AML-193 (cell line): ENCODE measurements at regions not wholly inside any gene's neighbourhood (a gene's known extent, or its start where the extent isn't known, plus 50 kb on each side); places are given as distances from the start of the nearest gene placed in this dataset.

ENCODE experiments used
- DNase-seq, 2 experiments: peaks; one replicate each; lab custom pipeline; 2025; lab: John Stamatoyannopoulos, UW

DNA sequence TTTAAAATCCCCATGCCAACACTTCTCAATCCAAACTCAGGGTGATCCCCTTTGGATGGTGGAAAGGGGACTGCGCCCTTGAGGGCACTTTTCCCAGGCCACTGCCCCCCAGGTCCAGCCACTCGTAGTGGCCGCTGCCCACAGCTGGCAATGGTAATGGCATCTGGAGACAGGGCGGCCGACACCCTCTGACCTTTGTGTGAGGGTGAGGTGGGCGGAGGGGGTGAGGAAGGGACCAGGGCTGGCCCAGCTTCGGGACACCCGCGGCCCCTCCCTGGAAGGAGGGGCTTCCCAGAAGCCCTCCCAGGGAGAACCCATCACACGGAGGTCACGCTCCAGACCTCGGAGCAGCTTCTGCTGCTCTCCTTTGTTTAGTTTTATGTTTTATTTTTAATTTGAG lies 289.7 kb downstream of the FOXL1 start:
- DNase-seq = no peak

DNA sequence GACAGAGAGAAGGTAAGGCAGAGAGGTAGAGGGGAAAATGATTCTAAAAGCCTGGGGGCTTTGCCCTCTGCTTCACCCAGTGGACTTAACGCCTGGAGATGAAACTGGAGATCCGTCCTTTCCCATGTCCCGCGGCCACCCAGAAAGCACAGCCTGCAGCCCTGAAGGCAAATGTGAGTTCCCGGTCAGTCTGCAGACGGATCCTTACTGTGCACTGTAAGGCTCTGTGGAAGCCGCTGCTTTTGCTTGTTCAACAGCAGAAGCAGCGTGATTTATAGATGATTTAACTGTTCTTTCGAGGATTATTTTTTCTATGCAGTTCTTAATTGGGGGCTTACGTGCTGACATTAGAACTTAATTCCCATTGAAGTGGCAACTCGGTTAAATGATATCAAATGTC lies 290.4 kb downstream of the FOXL1 start:
- DNase-seq = no peak

- DNase-seq = no peak
Measured at GRCh38 chr16:86869288-86870022, 291.1 kb downstream of the FOXL1 start.

DNA sequence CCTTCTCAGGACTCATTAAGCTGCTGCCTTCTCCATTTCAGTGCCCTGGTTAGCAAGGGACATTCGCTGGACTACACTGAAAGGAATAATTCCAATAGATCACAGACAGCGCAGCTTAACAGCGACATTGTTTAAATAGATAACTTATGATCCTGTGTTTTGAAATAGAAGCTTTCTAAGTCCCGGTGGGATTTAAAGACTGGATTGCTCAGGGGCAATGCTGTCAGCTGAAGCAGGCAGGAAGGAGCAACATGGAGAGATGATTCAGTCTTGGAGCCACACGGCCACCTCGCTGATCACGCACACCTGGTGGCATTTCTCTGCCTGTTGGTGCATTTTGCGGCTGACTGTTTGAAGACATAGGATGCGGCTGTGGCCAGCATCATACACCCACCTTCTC lies 292.0 kb downstream of the FOXL1 start:
- no peak for DNase-seq

DNA sequence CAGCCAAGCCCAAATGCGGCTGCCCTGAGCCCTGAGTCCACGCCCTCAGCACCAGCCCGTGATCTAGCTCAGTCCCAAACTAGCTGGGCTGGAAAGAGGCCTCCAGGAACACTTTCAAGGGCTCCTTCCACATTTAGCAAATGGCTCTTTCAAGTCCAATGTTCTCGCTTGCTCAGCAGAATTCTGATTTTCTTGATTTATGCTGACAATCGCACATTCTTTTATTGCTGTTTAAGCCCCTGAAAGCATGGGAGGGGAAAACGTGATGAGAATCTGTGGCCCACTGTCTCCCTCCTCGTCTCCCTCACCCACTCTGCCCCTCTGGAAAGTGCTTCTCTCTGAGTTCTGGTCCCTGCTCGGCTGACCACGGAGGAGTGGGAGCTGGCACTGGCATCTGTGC lies 293.8 kb downstream of the FOXL1 start:
- no peak for DNase-seq

DNA sequence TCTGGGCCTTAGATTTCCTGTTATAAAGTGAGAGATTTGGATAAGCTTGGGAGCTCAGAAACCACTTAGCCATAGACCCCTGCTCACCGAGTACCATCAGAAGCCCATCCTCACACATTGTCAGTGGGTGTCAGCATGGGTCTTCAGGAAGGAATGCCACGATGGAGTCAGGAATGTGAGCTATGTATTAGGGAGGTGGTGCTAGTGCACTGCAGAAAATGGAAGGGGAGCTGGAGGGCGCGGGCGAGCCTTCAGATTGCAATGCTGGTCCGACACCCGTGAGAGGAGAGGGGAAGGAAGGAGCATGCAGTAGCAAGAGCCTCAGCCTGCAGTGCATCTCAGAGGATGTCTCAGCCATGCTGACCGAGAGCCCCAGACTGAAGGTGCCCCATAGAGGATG lies 294.5 kb downstream of the FOXL1 start:
- DNase-seq = no peak

GRCh38 chr16:86874141-86874540 lies 295.8 kb downstream of the FOXL1 start:
- peak in 1 of 2 experiments; percentile 1 for DNase-seq

GRCh38 chr16:86876499-86876898 lies 298.1 kb downstream of the FOXL1 start:
- no peak for DNase-seq

DNA sequence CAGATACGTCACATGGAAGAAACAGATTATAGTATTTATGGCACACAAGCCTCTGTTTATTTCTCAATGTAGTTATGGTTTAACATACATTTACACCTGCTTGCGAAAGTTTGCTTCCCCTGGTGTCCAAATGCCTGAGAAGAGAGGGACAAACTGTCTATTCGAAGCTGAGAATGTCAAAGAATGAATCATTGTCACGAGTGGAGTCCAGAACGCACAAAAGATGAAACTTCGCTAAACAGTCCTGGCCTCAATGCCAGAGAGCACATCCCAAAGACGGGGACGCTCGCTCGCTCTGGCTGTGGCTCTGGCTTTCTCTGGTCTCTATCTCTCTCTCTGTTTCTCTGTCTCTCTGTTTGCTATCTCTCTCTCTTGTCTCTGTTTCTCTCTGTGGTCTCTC lies 298.8 kb downstream of the FOXL1 start:
- DNase-seq = no peak

DNA sequence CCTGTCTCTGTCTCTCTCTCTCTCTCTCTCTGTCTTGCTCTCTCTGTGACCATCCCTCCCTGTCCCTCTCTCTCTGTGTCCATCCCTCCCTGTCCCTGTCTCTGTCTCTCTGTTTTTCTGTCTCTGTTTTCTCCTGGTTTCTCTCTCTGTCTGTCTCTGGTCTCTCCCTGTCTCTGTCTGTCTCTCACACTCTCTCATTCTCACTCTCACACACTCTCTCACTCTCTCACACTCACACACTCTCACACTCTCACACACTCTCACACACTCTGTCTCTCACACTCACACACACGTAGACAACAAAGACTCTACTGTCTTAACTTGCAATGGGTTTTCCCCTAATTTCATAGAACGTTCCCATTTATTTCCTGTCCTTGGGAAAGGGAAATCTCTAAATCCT lies 299.5 kb downstream of the FOXL1 start:
- no peak for DNase-seq

DNA sequence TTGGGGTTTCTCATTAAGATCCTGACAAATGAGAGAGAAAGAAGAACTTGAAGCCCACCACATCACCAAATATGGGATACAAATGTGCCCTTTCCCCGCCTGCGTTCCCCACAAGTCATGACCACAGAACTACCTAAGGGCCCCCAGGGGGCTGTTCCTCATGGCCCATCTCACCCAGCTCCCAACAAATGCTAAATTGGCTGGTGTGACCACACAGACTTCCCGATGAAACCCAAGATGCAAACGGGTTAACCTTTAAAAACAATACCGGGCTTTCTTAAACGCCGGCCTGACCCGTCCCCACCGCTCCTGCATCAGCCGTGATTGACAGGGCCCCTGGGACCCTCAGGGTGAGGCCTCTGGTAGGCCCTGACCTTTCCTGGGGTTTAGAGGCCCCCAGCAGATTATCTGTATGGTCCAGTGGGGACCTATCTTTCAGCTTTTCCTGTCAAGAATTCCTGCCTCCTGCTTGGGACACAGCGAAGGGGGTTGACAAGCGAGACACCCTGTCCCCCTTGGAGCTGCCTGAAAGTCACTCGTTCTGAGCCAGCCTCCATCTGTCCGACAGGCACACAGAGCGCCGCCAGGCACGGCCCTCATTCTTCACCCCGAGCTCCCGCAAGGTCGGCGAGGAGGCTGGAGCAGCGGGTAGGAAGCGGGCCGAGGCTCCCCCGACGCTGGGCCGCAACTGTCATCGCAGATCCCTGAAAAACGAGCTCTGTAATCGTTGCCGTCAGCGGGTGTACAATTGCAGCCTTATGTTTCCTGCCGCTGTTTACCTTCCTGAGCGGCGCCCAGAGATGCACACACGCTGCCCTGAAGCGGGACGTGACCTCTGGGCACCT lies 300.1 kb downstream of the FOXL1 start:
- DNase-seq = no peak

GRCh38 chr16:86879268-86879667 lies 300.9 kb downstream of the FOXL1 start:
- no peak for DNase-seq

DNA sequence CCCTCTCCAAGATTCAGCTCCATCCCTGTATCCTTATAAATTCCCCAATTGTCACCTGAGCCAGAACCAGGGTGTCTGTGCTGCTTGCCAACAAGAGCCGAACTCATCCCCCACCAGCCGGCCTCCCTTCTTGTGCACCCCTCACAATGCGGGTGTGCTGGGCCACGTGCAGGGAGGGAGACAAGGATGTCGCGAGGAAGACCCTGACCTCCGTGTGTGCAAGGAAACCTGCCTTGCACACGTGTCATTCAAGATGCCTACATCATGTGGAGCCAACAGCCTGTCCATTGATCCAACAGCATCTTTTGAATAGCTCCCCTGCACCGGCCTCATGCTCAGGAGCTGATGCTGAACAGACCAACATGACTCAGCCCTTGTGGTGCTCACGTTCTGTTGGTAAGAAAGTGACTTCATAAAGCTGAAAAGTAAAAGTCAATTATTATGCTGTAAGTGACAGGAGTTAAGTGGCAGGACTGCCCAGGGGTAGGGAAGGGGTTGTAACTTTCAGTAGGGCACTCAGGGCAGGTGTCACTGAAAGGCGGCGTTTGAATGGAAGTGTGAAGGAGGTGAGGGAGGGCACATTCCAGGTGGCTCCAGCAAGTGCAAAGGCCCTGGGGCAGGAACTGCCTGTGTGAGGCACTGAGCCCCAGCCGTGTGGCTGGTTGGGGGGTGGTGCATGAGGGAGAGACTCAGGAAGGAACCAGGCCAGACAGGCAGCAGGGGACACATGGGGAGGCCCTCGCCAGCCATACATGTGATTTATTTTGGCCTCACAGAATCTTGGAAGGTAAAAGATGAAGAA lies 302.2 kb downstream of the FOXL1 start:
- DNase-seq = no peak

DNA sequence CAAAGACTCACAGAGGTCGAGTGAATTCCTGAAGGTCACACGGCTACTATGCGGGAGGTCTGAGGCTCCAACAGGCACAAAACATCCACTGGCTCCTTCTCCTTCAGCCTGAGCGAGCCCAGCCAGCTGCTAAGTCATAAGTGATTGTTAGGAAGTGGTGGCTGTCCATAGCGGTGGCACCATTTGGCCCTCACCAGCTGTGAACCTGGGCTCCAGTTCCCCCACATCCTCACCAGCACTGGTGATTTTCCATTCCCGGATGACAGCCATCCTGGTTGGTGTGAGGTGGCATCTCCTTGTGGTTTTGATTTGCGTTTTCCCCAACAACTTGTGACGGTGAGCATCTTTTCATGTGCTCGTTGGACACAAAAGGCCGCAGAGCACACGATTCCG lies 302.8 kb downstream of the FOXL1 start:
- no peak for DNase-seq

GRCh38 chr16:86881861-86882273 lies 303.5 kb downstream of the FOXL1 start:
- no peak for DNase-seq

GRCh38 chr16:86882586-86883280 lies 304.4 kb downstream of the FOXL1 start:
- no peak for DNase-seq

GRCh38 chr16:86883583-86884389 lies 305.4 kb downstream of the FOXL1 start:
- no peak for DNase-seq

DNA sequence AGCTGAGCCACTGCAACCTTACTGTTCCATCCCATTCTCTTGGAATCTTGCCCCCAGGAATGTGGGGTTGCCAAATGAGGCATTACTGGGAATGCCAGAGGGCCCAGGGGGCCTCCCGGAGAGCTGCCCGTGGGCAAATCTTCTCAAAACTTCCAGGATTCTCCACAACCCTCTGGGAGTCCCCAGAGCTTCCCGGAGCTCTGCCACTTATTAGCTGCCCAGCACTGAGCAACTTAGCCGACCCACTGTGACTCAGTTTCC lies 306.0 kb downstream of the FOXL1 start:
- no peak for DNase-seq

- DNase-seq = no peak
Measured at GRCh38 chr16:86885139-86885538, 306.8 kb downstream of the FOXL1 start.

DNA sequence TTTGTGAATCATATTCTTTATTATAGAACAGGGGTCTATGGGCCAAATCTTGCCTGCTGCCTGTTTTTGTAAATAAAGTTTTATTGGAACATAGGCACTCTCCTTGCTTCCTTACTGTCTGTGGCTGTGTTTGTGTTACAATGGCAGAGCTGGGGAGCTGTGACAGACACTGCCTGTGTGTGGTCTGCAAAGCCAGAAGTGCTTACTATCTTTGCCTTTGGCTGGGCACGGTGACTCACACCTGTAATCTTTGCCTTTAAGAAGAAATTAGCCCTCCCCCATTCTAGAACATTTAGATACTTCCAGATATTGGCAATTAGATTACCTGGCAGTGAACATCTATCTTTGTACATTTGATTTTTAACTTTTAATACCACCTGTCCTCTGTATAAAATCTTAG lies 308.3 kb downstream of the FOXL1 start:
- no peak for DNase-seq

- DNase-seq = no peak
Measured at GRCh38 chr16:86887416-86887815, 309.1 kb downstream of the FOXL1 start.
